ENCODE measurements at regions not wholly inside any gene's neighbourhood (a gene's known extent, or its start where the extent isn't known, plus 50 kb on each side); places are given as distances from the start of the nearest gene placed in this dataset.

DNA sequence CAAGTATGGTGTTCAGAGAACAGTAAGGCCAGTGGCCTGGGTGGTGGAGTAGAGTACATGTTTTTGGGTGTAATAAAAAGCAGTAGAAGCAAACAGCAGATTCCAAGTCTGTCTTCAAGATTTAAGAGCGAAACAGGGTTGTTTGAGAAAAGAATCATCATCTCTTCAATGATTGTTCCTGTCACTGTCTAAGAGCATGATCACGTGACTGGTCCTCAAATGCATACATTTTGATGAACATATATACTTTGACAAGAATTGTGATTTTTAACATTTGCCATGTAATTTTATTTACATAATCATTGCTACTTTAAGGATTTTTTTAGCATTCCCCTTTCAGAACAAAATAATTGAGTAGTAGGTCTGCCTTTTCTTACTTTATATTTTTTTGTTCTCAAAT is 252.6 kb upstream of the GPR101 start:
- Mint-ChIP-seq H3K9me3 (peaks cover 0 to 4% (median 1%) of the 10 kb centered on the region in 7 donors), H3K4me1 (no peaks in the 10 kb centered on the region), H3K36me3 (no peaks in the 10 kb centered on the region), H3K4me3 (no peak overlapping the region), H3K27ac (no peak overlapping the region), H3K27me3 (ENCODE audit: low read depth in 3 of 3) (peaks cover 0 to 10% (median 0%) of the 10 kb centered on the region in 3 donors)
- no peaks in the 10 kb centered on the region for H3K36me3 ChIP-seq (replicated peaks in 1 of 2; ENCODE audit: control insufficient read depth in 1 of 2, insufficient read depth in 2 of 2, low read length in 2 of 2)
- H3K27ac ChIP-seq (ENCODE audit: low read depth in 1 of 2, low read length in 2 of 2): no peak overlapping the region
- H4K20me1 ChIP-seq (ENCODE audit: insufficient read depth, low read length): no peaks in the 10 kb centered on the region
- H3K9ac ChIP-seq (ENCODE audit: insufficient read depth, low read length, poor library complexity, severe bottlenecking): no peak overlapping the region
- WGBS (ENCODE audit: insufficient coverage): no CpG with 5 or more reads among the region's 2 CpGs
- H3K4me2 ChIP-seq (replicated peaks; ENCODE audit: extremely low read depth, low read length, poor library complexity, severe bottlenecking): no peak overlapping the region
- no peak for DNase-seq
- H3K9me3 ChIP-seq (replicated peaks in 1 of 2; ENCODE audit: control insufficient read depth in 1 of 2, insufficient read depth in 1 of 2, low read length in 2 of 2): no peaks in the 10 kb centered on the region
- no peaks in the 10 kb centered on the region for H3K79me2 ChIP-seq (ENCODE audit: insufficient read depth, low read length)
- intact Hi-C loops (cut with micrococcal nuclease): no loop called here
- no peak overlapping the region for H2AFZ ChIP-seq (ENCODE audit: insufficient read depth, low read depth, low read length, poor library complexity, severe bottlenecking)
- TF ChIP-seq, protein P1, sequence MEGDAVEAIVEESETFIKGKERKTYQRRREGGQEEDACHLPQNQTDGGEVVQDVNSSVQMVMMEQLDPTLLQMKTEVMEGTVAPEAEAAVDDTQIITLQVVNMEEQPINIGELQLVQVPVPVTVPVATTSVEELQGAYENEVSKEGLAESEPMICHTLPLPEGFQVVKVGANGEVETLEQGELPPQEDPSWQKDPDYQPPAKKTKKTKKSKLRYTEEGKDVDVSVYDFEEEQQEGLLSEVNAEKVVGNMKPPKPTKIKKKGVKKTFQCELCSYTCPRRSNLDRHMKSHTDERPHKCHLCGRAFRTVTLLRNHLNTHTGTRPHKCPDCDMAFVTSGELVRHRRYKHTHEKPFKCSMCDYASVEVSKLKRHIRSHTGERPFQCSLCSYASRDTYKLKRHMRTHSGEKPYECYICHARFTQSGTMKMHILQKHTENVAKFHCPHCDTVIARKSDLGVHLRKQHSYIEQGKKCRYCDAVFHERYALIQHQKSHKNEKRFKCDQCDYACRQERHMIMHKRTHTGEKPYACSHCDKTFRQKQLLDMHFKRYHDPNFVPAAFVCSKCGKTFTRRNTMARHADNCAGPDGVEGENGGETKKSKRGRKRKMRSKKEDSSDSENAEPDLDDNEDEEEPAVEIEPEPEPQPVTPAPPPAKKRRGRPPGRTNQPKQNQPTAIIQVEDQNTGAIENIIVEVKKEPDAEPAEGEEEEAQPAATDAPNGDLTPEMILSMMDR (IDR thresholded peaks at IDR 0.05): no peak
- no peaks in the 10 kb centered on the region for H3K27me3 ChIP-seq (ENCODE audit: control insufficient read depth in 2 of 2, insufficient read depth in 2 of 2, low read length in 2 of 2)
- H3K4me3 ChIP-seq (replicated peaks in 1 of 3; ENCODE audit: low read depth in 2 of 3, low read length in 3 of 3): no peak overlapping the region
- H3K4me1 ChIP-seq (ENCODE audit: control insufficient read depth in 1 of 2, insufficient read depth in 2 of 2, low read length in 2 of 2): no peaks in the 10 kb centered on the region

DNA sequence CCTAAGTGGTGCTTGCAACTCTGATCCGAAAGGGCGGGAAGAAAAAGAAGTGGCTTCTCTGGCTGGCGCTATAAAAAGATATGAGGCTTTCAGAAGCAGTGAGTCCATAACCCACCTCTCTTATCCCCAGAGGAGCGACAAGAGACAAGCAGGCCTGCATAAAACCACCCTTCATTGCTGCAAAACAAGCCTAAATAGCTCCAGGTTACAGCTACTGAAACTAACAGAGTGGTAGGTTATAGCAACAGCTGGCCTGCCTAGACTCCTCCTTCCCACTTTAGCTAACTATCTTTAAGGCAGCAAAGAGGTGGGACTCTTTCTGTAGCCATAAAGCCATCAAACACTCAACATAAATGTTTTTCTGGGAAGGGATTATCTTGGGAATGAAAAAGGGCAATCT is 245.0 kb upstream of the GPR101 start:
- Histone ChIP-seq H3K4me2 (replicated peaks; ENCODE audit: extremely low read depth, low read length, poor library complexity, severe bottlenecking) (no peak overlapping the region), H2AFZ (ENCODE audit: insufficient read depth, low read depth, low read length, poor library complexity, severe bottlenecking) (no peak overlapping the region), H3K36me3 (replicated peaks in 1 of 2; ENCODE audit: control insufficient read depth in 1 of 2, insufficient read depth in 2 of 2, low read length in 2 of 2) (no peaks in the 10 kb centered on the region), H4K20me1 (ENCODE audit: insufficient read depth, low read length) (no peaks in the 10 kb centered on the region), H3K9me3 (replicated peaks in 1 of 2; ENCODE audit: control insufficient read depth in 1 of 2, insufficient read depth in 1 of 2, low read length in 2 of 2) (no peaks in the 10 kb centered on the region), H3K27me3 (ENCODE audit: control insufficient read depth in 2 of 2, insufficient read depth in 2 of 2, low read length in 2 of 2) (no peaks in the 10 kb centered on the region), H3K27ac (ENCODE audit: low read depth in 1 of 2, low read length in 2 of 2) (no peak overlapping the region), H3K9ac (ENCODE audit: insufficient read depth, low read length, poor library complexity, severe bottlenecking) (no peak overlapping the region), H3K79me2 (ENCODE audit: insufficient read depth, low read length) (no peaks in the 10 kb centered on the region), H3K4me1 (ENCODE audit: control insufficient read depth in 1 of 2, insufficient read depth in 2 of 2, low read length in 2 of 2) (no peaks in the 10 kb centered on the region), H3K4me3 (replicated peaks in 1 of 3; ENCODE audit: low read depth in 2 of 3, low read length in 3 of 3) (no peak overlapping the region)
- TF ChIP-seq, protein P1 (IDR thresholded peaks at IDR 0.05): no peak
- no peaks in the 10 kb centered on the region for H3K9me3 Mint-ChIP-seq
- WGBS (ENCODE audit: insufficient coverage): no CpG with 5 or more reads among the region's 4 CpGs
- H3K27me3 Mint-ChIP-seq (ENCODE audit: low read depth in 3 of 3): peaks cover 0 to 4% (median 0%) of the 10 kb centered on the region in 3 donors
- H3K36me3 Mint-ChIP-seq: no peaks in the 10 kb centered on the region
- no peak overlapping the region for H3K27ac Mint-ChIP-seq
- no peaks in the 10 kb centered on the region for H3K4me1 Mint-ChIP-seq
- DNase-seq: no peak
- no peak overlapping the region for H3K4me3 Mint-ChIP-seq
- intact Hi-C loops (cut with micrococcal nuclease): no loop called here
